HCT116 (cell line): ENCODE measurements at regions not wholly inside any gene's neighbourhood (a gene's known extent, or its start where the extent isn't known, plus 50 kb on each side); places are given as distances from the start of the nearest gene placed in this dataset.

ENCODE experiments used
- CEBPB ChIP-seq: IDR thresholded peaks from 2 replicates; pipeline ENCODE4 v1.6.1; 2012; ENCODE audit warnings: low read depth
- CTCF ChIP-seq, 3 experiments: fragments of 200-600 bp in 1 of 3; sonication (generic) in 1 of 3; IDR thresholded peaks in 2 of 3; conservative IDR thresholded peaks in 1 of 3; 2 replicates each; pipeline ENCODE4 v1.5.1; 2012 to 2017; ENCODE audit warnings: low read depth in 2 of 3, low read length in 2 of 3, antibody characterized with exemption in 1 of 3, borderline replicate concordance in 1 of 3, control low read depth in 1 of 3, mild to moderate bottlenecking in 1 of 3, mixed read lengths in 1 of 3, mixed run types in 1 of 3, moderate library complexity in 1 of 3; ENCODE audit not compliant: insufficient read depth in 1 of 3
- ELF1 ChIP-seq: IDR thresholded peaks from 2 replicates; pipeline ENCODE4 v1.6.1; 2012; ENCODE audit warnings: low read depth, borderline replicate concordance
- EZH2 ChIP-seq: fragments of 200-600 bp; sonication (generic); IDR thresholded peaks from 2 replicates; pipeline ENCODE4 v1.6.1; 2017; ENCODE audit warnings: antibody characterized with exemption, mixed run types
- EZH2phosphoT487 ChIP-seq: fragments of 200-600 bp; IDR thresholded peaks from 2 replicates; pipeline ENCODE4 v1.6.1; 2018; ENCODE audit warnings: antibody characterized with exemption, borderline replicate concordance
- JUND ChIP-seq: IDR thresholded peaks from 2 replicates; pipeline ENCODE4 v1.6.1; 2012
- POLR2A ChIP-seq: IDR thresholded peaks from 2 replicates; pipeline ENCODE4 v1.7.0; 2011; ENCODE audit warnings: borderline replicate concordance; ENCODE audit not compliant: insufficient read depth, insufficient read length; ENCODE audit errors: extremely low read depth
- TF ChIP-seq, protein P1 (sequence below): IDR thresholded peaks from 2 replicates; pipeline ENCODE4 v1.6.1; 2011; ENCODE audit warnings: mild to moderate bottlenecking, low read length, moderate library complexity; ENCODE audit not compliant: insufficient replicate concordance; ENCODE audit errors: extremely low read depth

DNA sequence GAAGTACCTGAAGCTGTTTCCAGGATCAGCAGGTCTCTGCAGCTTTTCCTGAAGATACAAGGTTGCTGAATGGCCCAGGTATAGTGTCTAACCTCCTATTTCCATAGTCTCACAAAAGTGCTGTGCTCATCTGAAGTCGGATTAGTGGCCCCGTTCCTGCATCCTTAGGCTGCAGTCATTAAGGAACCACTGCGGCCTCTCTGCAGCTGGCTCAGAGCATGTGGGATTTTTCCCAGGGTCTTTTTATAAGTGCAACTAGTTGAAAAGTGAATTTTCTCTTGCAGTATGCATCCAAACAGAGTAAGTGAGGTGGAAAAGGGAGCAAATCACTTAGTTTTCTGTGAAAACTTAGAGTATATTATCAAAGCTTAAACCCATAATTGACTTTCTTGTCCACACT is 565.3 kb upstream of the NEGR1 start:
- TF ChIP-seq CTCF (IDR thresholded peaks at IDR 0.05 in 2 of 3, conservative IDR thresholded peaks at IDR 0.05 in 1 of 3; ENCODE audit: borderline replicate concordance in 1 of 3, insufficient read depth in 1 of 3, low read depth in 2 of 3, low read length in 2 of 3) (no peak), JUND (no peak), ELF1 (no peak), EZH2 (no peak), POLR2A (no peak), EZH2phosphoT487 (no peak), CEBPB (no peak)
- TF ChIP-seq, protein P1, sequence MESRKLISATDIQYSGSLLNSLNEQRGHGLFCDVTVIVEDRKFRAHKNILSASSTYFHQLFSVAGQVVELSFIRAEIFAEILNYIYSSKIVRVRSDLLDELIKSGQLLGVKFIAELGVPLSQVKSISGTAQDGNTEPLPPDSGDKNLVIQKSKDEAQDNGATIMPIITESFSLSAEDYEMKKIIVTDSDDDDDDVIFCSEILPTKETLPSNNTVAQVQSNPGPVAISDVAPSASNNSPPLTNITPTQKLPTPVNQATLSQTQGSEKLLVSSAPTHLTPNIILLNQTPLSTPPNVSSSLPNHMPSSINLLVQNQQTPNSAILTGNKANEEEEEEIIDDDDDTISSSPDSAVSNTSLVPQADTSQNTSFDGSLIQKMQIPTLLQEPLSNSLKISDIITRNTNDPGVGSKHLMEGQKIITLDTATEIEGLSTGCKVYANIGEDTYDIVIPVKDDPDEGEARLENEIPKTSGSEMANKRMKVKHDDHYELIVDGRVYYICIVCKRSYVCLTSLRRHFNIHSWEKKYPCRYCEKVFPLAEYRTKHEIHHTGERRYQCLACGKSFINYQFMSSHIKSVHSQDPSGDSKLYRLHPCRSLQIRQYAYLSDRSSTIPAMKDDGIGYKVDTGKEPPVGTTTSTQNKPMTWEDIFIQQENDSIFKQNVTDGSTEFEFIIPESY: no peak
